Stimulated activated CD4-positive, alpha-beta T cell treated with anti-CD3 and anti-CD28 coated beads, Interleukin-4, amount 100 ng/mL, for 48 hours (primary cell): ENCODE measurements at regions not wholly inside any gene's neighbourhood (a gene's known extent, or its start where the extent isn't known, plus 50 kb on each side); places are given as distances from the start of the nearest gene placed in this dataset.

Experiments used
- DNase-seq, 2 donors: peaks; one replicate each; pipeline ENCODE4 v3.0.0-alpha.2; 2020; ENCODE audit warnings: low read depth in 2 of 2

GRCh38 chr12:14256121-14256520 lies 109.4 kb upstream of the ATF7IP start:
- no peak for DNase-seq

- peak; percentile 58 to 72 for DNase-seq
These were observed 108.8 kb upstream of the ATF7IP start for GRCh38 chr12:14256555-14257169.

- no peak for DNase-seq
These were observed 108.2 kb upstream of the ATF7IP start for GRCh38 chr12:14257303-14257733.

GRCh38 chr12:14257734-14258574 lies 107.5 kb upstream of the ATF7IP start:
- DNase-seq = peak; percentile 81 to 83

- no peak for DNase-seq
These were observed 106.9 kb upstream of the ATF7IP start for GRCh38 chr12:14258575-14258940.

GRCh38 chr12:14259481-14260010 lies 105.9 kb upstream of the ATF7IP start:
- no peak for DNase-seq

GRCh38 chr12:14260011-14260993 lies 105.2 kb upstream of the ATF7IP start:
- DNase-seq = no peak

- no peak for DNase-seq
These were observed 104.4 kb upstream of the ATF7IP start for GRCh38 chr12:14261096-14261495.

GRCh38 chr12:14261861-14262260 lies 103.6 kb upstream of the ATF7IP start:
- no peak for DNase-seq

GRCh38 chr12:14262771-14263511 lies 102.5 kb upstream of the ATF7IP start:
- no peak for DNase-seq

GRCh38 chr12:14263742-14264141 lies 101.7 kb upstream of the ATF7IP start:
- no peak for DNase-seq

GRCh38 chr12:14264316-14264715 lies 101.2 kb upstream of the ATF7IP start:
- DNase-seq = no peak

GRCh38 chr12:14264778-14265177 lies 100.7 kb upstream of the ATF7IP start:
- DNase-seq = no peak

GRCh38 chr12:14268120-14268515 lies 97.4 kb upstream of the ATF7IP start:
- no peak for DNase-seq

GRCh38 chr12:14270392-14270791 lies 95.1 kb upstream of the ATF7IP start:
- DNase-seq = no peak

GRCh38 chr12:14272956-14273912 lies 92.2 kb upstream of the ATF7IP start:
- no peak for DNase-seq

GRCh38 chr12:14273913-14274311 lies 91.6 kb upstream of the ATF7IP start:
- no peak for DNase-seq

GRCh38 chr12:14275111-14275510 lies 90.4 kb upstream of the ATF7IP start:
- DNase-seq = no peak

- DNase-seq = no peak
These were observed 89.6 kb upstream of the ATF7IP start for GRCh38 chr12:14275886-14276285.
